Neural progenitor cell (in vitro differentiated cells): ENCODE measurements at regions not wholly inside any gene's neighbourhood (a gene's known extent, or its start where the extent isn't known, plus 50 kb on each side); places are given as distances from the start of the nearest gene placed in this dataset.

ENCODE experiments used
- CTCF ChIP-seq: fragments of 200-600 bp; sonication (generic); IDR thresholded peaks from 2 replicates; pipeline ENCODE4 v1.5.1; 2017; ENCODE audit warnings: antibody characterized with exemption, mild to moderate bottlenecking
- EZH2 ChIP-seq: fragments of 200-600 bp; sonication (generic); IDR thresholded peaks from 2 replicates; pipeline ENCODE4 v1.6.1; 2017; ENCODE audit warnings: antibody characterized with exemption, mild to moderate bottlenecking, moderate library complexity
- EZH2phosphoT487 ChIP-seq: fragments of 200-600 bp; sonication (generic); IDR thresholded peaks from 2 replicates; pipeline ENCODE4 v1.6.1; 2017; ENCODE audit warnings: antibody characterized with exemption

DNA sequence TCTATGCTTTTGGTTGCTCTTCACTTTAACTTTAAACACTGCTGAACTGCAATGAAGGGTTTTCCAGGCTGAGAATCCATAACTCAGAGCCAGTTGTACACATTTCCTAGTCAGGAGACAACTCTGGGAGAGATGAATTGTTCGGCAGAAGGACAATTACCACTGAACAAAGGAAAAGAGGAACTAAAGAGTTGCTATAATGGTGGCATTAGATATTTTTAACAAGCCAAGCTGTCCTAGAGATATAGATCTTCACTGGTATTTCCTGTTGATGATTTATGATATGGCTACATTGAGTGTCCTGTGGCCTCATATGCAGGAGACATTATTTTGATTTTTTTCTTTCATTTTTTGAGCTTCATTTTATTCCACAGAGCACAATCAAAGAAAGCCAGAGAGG, 219.1 kb upstream of the PCSK5 start:
- TF ChIP-seq CTCF, result no peak
- TF ChIP-seq EZH2, result no peak
- TF ChIP-seq EZH2phosphoT487, result no peak
